ENCODE measurements at regions not wholly inside any gene's neighbourhood (a gene's known extent, or its start where the extent isn't known, plus 50 kb on each side); places are given as distances from the start of the nearest gene placed in this dataset.

DNA sequence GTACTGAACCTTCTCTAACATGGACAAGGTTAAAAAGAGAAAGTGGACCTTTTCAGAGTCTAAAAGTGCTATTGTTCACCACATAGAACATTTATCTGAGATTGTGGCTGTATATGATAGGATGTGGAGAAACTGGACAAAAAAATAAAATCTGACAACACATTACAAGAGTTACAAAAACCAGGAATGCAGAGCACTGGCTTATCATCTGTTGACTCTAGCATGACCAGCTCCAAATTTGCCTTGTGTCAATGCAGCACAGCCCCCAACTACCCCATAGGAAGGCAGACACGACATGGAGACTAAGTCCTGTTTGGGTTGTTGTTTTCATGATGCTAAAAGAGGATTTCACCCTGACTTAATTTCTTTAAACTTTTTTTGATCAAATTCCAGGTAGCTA is 436.9 kb upstream of the MARCKS start:
- Mint-ChIP-seq H3K9me3 (no peaks in the 10 kb centered on the region), H3K36me3 (ENCODE audit: low read depth) (no peaks in the 10 kb centered on the region), H3K4me1 (no peaks in the 10 kb centered on the region), H3K27me3 (ENCODE audit: low read depth, poor library complexity) (no peaks in the 10 kb centered on the region), H3K4me3 (no peak overlapping the region), H3K27ac (no peak overlapping the region)
- no peak for DNase-seq
- TF ChIP-seq, protein P1, sequence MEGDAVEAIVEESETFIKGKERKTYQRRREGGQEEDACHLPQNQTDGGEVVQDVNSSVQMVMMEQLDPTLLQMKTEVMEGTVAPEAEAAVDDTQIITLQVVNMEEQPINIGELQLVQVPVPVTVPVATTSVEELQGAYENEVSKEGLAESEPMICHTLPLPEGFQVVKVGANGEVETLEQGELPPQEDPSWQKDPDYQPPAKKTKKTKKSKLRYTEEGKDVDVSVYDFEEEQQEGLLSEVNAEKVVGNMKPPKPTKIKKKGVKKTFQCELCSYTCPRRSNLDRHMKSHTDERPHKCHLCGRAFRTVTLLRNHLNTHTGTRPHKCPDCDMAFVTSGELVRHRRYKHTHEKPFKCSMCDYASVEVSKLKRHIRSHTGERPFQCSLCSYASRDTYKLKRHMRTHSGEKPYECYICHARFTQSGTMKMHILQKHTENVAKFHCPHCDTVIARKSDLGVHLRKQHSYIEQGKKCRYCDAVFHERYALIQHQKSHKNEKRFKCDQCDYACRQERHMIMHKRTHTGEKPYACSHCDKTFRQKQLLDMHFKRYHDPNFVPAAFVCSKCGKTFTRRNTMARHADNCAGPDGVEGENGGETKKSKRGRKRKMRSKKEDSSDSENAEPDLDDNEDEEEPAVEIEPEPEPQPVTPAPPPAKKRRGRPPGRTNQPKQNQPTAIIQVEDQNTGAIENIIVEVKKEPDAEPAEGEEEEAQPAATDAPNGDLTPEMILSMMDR (IDR thresholded peaks at IDR 0.05) = no peak

DNA sequence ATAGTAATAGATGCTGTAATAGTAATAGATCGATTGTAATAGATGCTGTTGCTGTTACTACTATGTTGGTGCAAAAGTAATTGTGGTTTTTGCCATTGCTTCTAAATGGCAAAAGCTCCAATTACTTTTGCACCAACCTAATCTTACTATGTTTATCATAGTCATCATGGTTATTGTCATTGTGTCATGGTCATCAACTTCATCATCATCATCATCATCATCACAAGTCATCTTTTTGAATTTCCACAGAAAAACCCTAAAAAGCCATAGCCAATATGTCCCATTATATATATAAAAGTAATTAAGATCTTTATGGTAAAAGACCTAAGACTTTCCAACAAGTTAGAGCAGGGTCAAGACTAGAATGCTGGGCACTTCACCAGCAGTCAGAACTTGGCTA is 435.1 kb upstream of the MARCKS start:
- H3K9me3 Mint-ChIP-seq = no peaks in the 10 kb centered on the region
- no peak overlapping the region for H3K4me3 Mint-ChIP-seq
- TF ChIP-seq, protein P1 (IDR thresholded peaks at IDR 0.05) = no peak
- H3K4me1 Mint-ChIP-seq = peaks cover 5% of the 10 kb centered on the region
- DNase-seq = no peak
- no peaks in the 10 kb centered on the region for H3K36me3 Mint-ChIP-seq (ENCODE audit: low read depth)
- no peaks in the 10 kb centered on the region for H3K27me3 Mint-ChIP-seq (ENCODE audit: low read depth, poor library complexity)
- H3K27ac Mint-ChIP-seq = no peak overlapping the region

DNA sequence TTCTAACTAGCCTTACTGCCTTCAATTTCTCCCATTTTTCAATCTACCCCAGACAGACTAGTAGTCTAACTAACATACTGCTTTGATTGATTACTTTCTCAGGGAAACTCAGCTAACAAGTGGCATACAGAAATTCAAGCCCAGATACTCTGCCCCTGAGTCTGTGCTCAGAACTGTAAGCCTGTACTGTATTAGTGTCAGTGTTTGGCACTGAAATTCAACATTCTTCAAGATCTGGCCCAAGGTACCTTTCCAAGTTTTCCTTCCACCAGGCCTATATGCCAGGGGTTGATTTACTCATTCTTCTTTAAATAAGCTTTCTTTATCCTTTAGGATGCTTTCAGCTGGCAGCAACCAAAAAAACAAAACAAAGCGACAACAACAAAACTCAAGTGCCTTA is 433.2 kb upstream of the MARCKS start:
- DNase-seq = no peak
- H3K27ac Mint-ChIP-seq = no peak overlapping the region
- TF ChIP-seq, protein P1 (IDR thresholded peaks at IDR 0.05) = no peak
- no peaks in the 10 kb centered on the region for H3K9me3 Mint-ChIP-seq
- no peaks in the 10 kb centered on the region for H3K36me3 Mint-ChIP-seq (ENCODE audit: low read depth)
- H3K4me3 Mint-ChIP-seq = no peak overlapping the region
- peaks cover 5% of the 10 kb centered on the region for H3K4me1 Mint-ChIP-seq
- H3K27me3 Mint-ChIP-seq (ENCODE audit: low read depth, poor library complexity) = no peaks in the 10 kb centered on the region

DNA sequence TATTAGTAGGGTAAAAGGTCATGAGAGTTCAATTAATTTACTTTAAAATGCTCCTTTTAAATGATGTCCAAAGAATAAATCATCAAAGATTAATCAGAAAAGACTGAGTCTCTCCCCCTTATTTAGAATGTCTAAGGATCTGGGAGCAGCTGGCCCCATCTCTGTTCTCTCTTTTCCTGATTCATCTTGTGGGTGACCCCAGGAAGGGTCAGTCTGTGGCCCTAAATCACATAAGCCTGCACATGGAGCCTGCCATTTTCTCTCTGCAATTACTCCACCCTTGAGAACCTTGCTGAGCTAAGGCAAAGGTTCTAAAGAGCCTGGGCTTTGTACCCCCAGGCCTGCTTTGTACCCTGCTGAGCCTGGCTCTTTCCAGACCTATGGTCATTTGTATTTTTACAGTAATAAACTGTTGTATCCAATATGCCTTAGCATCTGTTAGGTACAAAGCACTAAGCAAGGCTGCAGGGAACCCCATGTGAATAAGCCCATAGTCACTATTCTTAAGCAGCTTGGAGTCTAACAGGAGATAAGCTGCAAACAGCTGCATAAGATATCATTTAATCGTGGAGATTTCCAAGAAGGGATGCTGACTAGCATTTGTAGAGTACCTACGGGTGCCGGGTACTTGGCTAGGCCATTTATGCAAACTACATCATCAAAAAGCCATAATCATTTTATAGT is 431.0 kb upstream of the MARCKS start:
- peaks cover 5% of the 10 kb centered on the region for H3K4me1 Mint-ChIP-seq
- H3K36me3 Mint-ChIP-seq (ENCODE audit: low read depth) = no peaks in the 10 kb centered on the region
- no peaks in the 10 kb centered on the region for H3K9me3 Mint-ChIP-seq

DNA sequence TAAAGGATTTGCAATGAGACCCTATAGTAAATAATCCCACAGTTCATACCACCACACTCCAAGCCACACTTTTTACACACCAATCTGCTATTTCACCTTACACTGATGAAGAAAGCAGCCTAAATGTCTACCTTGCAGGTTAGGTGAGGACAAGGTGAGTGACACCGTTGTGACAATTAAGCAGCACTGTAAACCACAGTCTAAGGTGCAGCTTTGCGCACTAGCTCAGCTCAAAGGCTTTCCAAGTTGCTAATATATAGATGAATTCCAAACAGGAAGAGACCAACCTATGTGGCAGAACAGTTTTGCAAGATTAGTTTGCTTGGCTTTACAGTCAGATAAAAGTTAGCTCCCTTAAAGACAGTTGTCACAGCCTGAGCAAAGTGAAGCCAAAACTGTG is 429.5 kb upstream of the MARCKS start:
- peaks cover 7% of the 10 kb centered on the region for H3K27me3 Mint-ChIP-seq (ENCODE audit: low read depth, poor library complexity)
- DNase-seq = no peak
- no peaks in the 10 kb centered on the region for H3K9me3 Mint-ChIP-seq
- peaks cover 5% of the 10 kb centered on the region for H3K4me1 Mint-ChIP-seq
- TF ChIP-seq, protein P1 (IDR thresholded peaks at IDR 0.05) = no peak
- H3K27ac Mint-ChIP-seq = peak overlapping the region; percentile 26
- H3K36me3 Mint-ChIP-seq (ENCODE audit: low read depth) = no peaks in the 10 kb centered on the region
- no peak overlapping the region for H3K4me3 Mint-ChIP-seq

More for the DNA sequence above, 431.0 kb upstream of the MARCKS start:
- TF ChIP-seq, protein P1 (IDR thresholded peaks at IDR 0.05) = no peak
- Mint-ChIP-seq H3K27ac (no peak overlapping the region), H3K27me3 (ENCODE audit: low read depth, poor library complexity) (peaks cover 7% of the 10 kb centered on the region), H3K4me3 (no peak overlapping the region)
- no peak for DNase-seq

DNA sequence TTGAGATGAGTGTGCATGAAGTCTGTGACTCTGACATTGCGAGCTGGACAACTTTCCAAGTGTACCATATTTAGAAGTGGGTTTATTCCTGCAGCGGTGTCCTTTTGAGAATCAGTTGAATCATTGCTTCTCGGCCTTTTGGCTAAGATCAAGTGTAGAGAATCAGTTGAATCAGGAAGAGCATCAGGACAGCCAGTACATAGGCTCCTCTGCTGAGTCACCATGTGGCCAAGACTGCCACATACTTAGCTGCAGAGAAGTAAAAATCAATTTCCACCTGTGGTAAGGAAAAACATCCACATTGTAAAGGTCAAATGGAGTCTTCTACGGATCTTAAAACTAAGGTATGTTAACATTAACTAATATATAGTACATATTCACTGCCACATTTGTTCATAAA is 428.4 kb upstream of the MARCKS start:
- TF ChIP-seq, protein P1 (IDR thresholded peaks at IDR 0.05) = no peak
- Mint-ChIP-seq H3K27ac (no peak overlapping the region), H3K4me3 (no peak overlapping the region), H3K4me1 (peaks cover 15% of the 10 kb centered on the region), H3K36me3 (ENCODE audit: low read depth) (no peaks in the 10 kb centered on the region), H3K9me3 (no peaks in the 10 kb centered on the region), H3K27me3 (ENCODE audit: low read depth, poor library complexity) (peaks cover 7% of the 10 kb centered on the region)
- no peak for DNase-seq

Data from nephron progenitor cell (in vitro differentiated cells).